ENCODE measurements at regions not wholly inside any gene's neighbourhood (a gene's known extent, or its start where the extent isn't known, plus 50 kb on each side); places are given as distances from the start of the nearest gene placed in this dataset.

- Histone ChIP-seq H3K4me1 (ENCODE audit: control insufficient read depth, insufficient read depth, low read length) (peaks cover 2% of the 10 kb centered on the region), H3K9me3 (ENCODE audit: control insufficient read depth, low read length) (no peaks in the 10 kb centered on the region), H3K4me3 (ENCODE audit: low read length) (no peak overlapping the region), H3K27ac (ENCODE audit: low read length) (no peak overlapping the region), H3K27me3 (ENCODE audit: control insufficient read depth, insufficient read depth) (no peaks in the 10 kb centered on the region)
- no peak for DNase-seq
- WGBS = 98% methylated on average over 3 of the region's 3 CpGs
- no peak for ATAC-seq
- intact Hi-C loops (cut with DNase I) = no loop called here
Observed at GRCh38 chr2:221134718-221135117, 437.4 kb downstream of the EPHA4 start.

GRCh38 chr2:221135699-221136098 is 436.4 kb downstream of the EPHA4 start:
- Histone ChIP-seq H3K4me1 (ENCODE audit: control insufficient read depth, insufficient read depth, low read length) (peaks cover 2% of the 10 kb centered on the region), H3K4me3 (ENCODE audit: low read length) (no peak overlapping the region), H3K27ac (ENCODE audit: low read length) (no peak overlapping the region), H3K27me3 (ENCODE audit: control insufficient read depth, insufficient read depth) (no peaks in the 10 kb centered on the region), H3K9me3 (ENCODE audit: control insufficient read depth, low read length) (no peaks in the 10 kb centered on the region)
- WGBS = 79% methylated on average over 1 of the region's 1 CpG
- no peak for DNase-seq
- ATAC-seq = no peak
- intact Hi-C loops (cut with DNase I) = no loop called here

GRCh38 chr2:221137385-221137784 is 434.7 kb downstream of the EPHA4 start:
- H3K9me3 ChIP-seq (ENCODE audit: control insufficient read depth, low read length) = no peaks in the 10 kb centered on the region
- 84% methylated on average over 2 of the region's 2 CpGs for whole genome bisulfite sequencing
- H3K4me3 ChIP-seq (ENCODE audit: low read length) = no peak overlapping the region
- ATAC-seq (no peak), DNase-seq (no peak)
- intact Hi-C loops (cut with DNase I) = no loop called here
- H3K4me1 ChIP-seq (ENCODE audit: control insufficient read depth, insufficient read depth, low read length) = peaks cover 2% of the 10 kb centered on the region
- no peak overlapping the region for H3K27ac ChIP-seq (ENCODE audit: low read length)
- H3K27me3 ChIP-seq (ENCODE audit: control insufficient read depth, insufficient read depth) = no peaks in the 10 kb centered on the region

GRCh38 chr2:221142341-221142740 is 429.8 kb downstream of the EPHA4 start:
- WGBS = 85% methylated on average over 7 of the region's 7 CpGs
- H3K4me3 ChIP-seq (ENCODE audit: low read length) = no peak overlapping the region
- DNase-seq (no peak), ATAC-seq (no peak)
- no peaks in the 10 kb centered on the region for H3K27me3 ChIP-seq (ENCODE audit: control insufficient read depth, insufficient read depth)
- intact Hi-C loops (cut with DNase I) = no loop called here
- no peaks in the 10 kb centered on the region for H3K9me3 ChIP-seq (ENCODE audit: control insufficient read depth, low read length)
- H3K27ac ChIP-seq (ENCODE audit: low read length) = no peak overlapping the region
- no peaks in the 10 kb centered on the region for H3K4me1 ChIP-seq (ENCODE audit: control insufficient read depth, insufficient read depth, low read length)

- no peak for DNase-seq
- ATAC-seq = no peak
- H3K27ac ChIP-seq (ENCODE audit: low read length) = no peak overlapping the region
- intact Hi-C loops (cut with DNase I) = no loop called here
- no peak overlapping the region for H3K4me3 ChIP-seq (ENCODE audit: low read length)
- no peaks in the 10 kb centered on the region for H3K9me3 ChIP-seq (ENCODE audit: control insufficient read depth, low read length)
- H3K27me3 ChIP-seq (ENCODE audit: control insufficient read depth, insufficient read depth) = no peaks in the 10 kb centered on the region
- WGBS = 67% methylated on average over 2 of the region's 2 CpGs
- H3K4me1 ChIP-seq (ENCODE audit: control insufficient read depth, insufficient read depth, low read length) = no peaks in the 10 kb centered on the region
Observed at GRCh38 chr2:221143231-221143630, 428.9 kb downstream of the EPHA4 start.

- 66% methylated on average over 1 of the region's 1 CpG for WGBS
- Histone ChIP-seq H3K4me3 (ENCODE audit: low read length) (no peak overlapping the region), H3K4me1 (ENCODE audit: control insufficient read depth, insufficient read depth, low read length) (no peaks in the 10 kb centered on the region), H3K9me3 (ENCODE audit: control insufficient read depth, low read length) (no peaks in the 10 kb centered on the region), H3K27me3 (ENCODE audit: control insufficient read depth, insufficient read depth) (no peaks in the 10 kb centered on the region), H3K27ac (ENCODE audit: low read length) (no peak overlapping the region)
- ATAC-seq (no peak), DNase-seq (no peak)
- intact Hi-C loops (cut with DNase I) = no loop called here
Observed at GRCh38 chr2:221144909-221145308, 427.2 kb downstream of the EPHA4 start.

- intact Hi-C loops (cut with DNase I) = no loop called here
- no peak overlapping the region for H3K27ac ChIP-seq (ENCODE audit: low read length)
- no peaks in the 10 kb centered on the region for H3K4me1 ChIP-seq (ENCODE audit: control insufficient read depth, insufficient read depth, low read length)
- ATAC-seq = no peak
- no peaks in the 10 kb centered on the region for H3K9me3 ChIP-seq (ENCODE audit: control insufficient read depth, low read length)
- WGBS = 80% methylated on average over 1 of the region's 1 CpG
- no peaks in the 10 kb centered on the region for H3K27me3 ChIP-seq (ENCODE audit: control insufficient read depth, insufficient read depth)
- no peak overlapping the region for H3K4me3 ChIP-seq (ENCODE audit: low read length)
- DNase-seq = no peak
Observed at GRCh38 chr2:221145396-221145795, 426.7 kb downstream of the EPHA4 start.

GRCh38 chr2:221153226-221153625 is 418.9 kb downstream of the EPHA4 start:
- Histone ChIP-seq H3K27me3 (ENCODE audit: control insufficient read depth, insufficient read depth) (no peaks in the 10 kb centered on the region), H3K27ac (ENCODE audit: low read length) (no peak overlapping the region), H3K4me1 (ENCODE audit: control insufficient read depth, insufficient read depth, low read length) (no peaks in the 10 kb centered on the region), H3K4me3 (ENCODE audit: low read length) (no peak overlapping the region), H3K9me3 (ENCODE audit: control insufficient read depth, low read length) (no peaks in the 10 kb centered on the region)
- DNase-seq (no peak), ATAC-seq (no peak)
- intact Hi-C loops (cut with DNase I) = no loop called here
- 50% methylated on average over 3 of the region's 3 CpGs for WGBS

GRCh38 chr2:221154176-221154575 is 417.9 kb downstream of the EPHA4 start:
- Histone ChIP-seq H3K4me3 (ENCODE audit: low read length) (no peak overlapping the region), H3K4me1 (ENCODE audit: control insufficient read depth, insufficient read depth, low read length) (no peaks in the 10 kb centered on the region), H3K27ac (ENCODE audit: low read length) (no peak overlapping the region), H3K9me3 (ENCODE audit: control insufficient read depth, low read length) (no peaks in the 10 kb centered on the region), H3K27me3 (ENCODE audit: control insufficient read depth, insufficient read depth) (no peaks in the 10 kb centered on the region)
- DNase-seq (no peak), ATAC-seq (no peak)
- WGBS = 76% methylated on average over 7 of the region's 7 CpGs
- intact Hi-C loops (cut with DNase I) = no loop called here

GRCh38 chr2:221156062-221156734 is 415.9 kb downstream of the EPHA4 start:
- intact Hi-C loops (cut with DNase I) = no loop called here
- H3K4me1 ChIP-seq (ENCODE audit: control insufficient read depth, insufficient read depth, low read length) = no peaks in the 10 kb centered on the region
- WGBS = 88% methylated on average over 7 of the region's 7 CpGs
- no peak for DNase-seq
- no peaks in the 10 kb centered on the region for H3K9me3 ChIP-seq (ENCODE audit: control insufficient read depth, low read length)
- no peaks in the 10 kb centered on the region for H3K27me3 ChIP-seq (ENCODE audit: control insufficient read depth, insufficient read depth)
- no peak overlapping the region for H3K4me3 ChIP-seq (ENCODE audit: low read length)
- ATAC-seq = no peak
- no peak overlapping the region for H3K27ac ChIP-seq (ENCODE audit: low read length)

- Histone ChIP-seq H3K4me1 (ENCODE audit: control insufficient read depth, insufficient read depth, low read length) (no peaks in the 10 kb centered on the region), H3K27me3 (ENCODE audit: control insufficient read depth, insufficient read depth) (no peaks in the 10 kb centered on the region), H3K27ac (ENCODE audit: low read length) (no peak overlapping the region), H3K4me3 (ENCODE audit: low read length) (no peak overlapping the region), H3K9me3 (ENCODE audit: control insufficient read depth, low read length) (no peaks in the 10 kb centered on the region)
- no peak for ATAC-seq
- intact Hi-C loops (cut with DNase I) = no loop called here
- DNase-seq = no peak
- 92% methylated on average over 1 of the region's 1 CpG for WGBS
Observed at GRCh38 chr2:221161186-221161585, 410.9 kb downstream of the EPHA4 start.

- intact Hi-C loops (cut with DNase I) = no loop called here
- H3K4me3 ChIP-seq (ENCODE audit: low read length) = no peak overlapping the region
- DNase-seq (no peak), ATAC-seq (no peak)
- H3K27me3 ChIP-seq (ENCODE audit: control insufficient read depth, insufficient read depth) = no peaks in the 10 kb centered on the region
- 40% methylated on average over 7 of the region's 7 CpGs for WGBS
- H3K9me3 ChIP-seq (ENCODE audit: control insufficient read depth, low read length) = no peaks in the 10 kb centered on the region
- H3K27ac ChIP-seq (ENCODE audit: low read length) = no peak overlapping the region
- no peaks in the 10 kb centered on the region for H3K4me1 ChIP-seq (ENCODE audit: control insufficient read depth, insufficient read depth, low read length)
Observed at GRCh38 chr2:221166292-221166691, 405.8 kb downstream of the EPHA4 start.
